Karpas-422 (cell line): ENCODE measurements at regions not wholly inside any gene's neighbourhood (a gene's known extent, or its start where the extent isn't known, plus 50 kb on each side); places are given as distances from the start of the nearest gene placed in this dataset.
"Not testable (repeated sequence)": the region's sequence is repeated elsewhere in the genome, so short reads cannot be mapped to it uniquely, and the experiment has no call there.

Experiments
- DNase-seq: peaks from one replicate; pipeline ENCODE4 v3.0.0-alpha.2; 2015
- H2AFZ ChIP-seq: fragments of 200-600 bp; sonication (generic); 2 replicates; pipeline ENCODE4 v1.6.1; 2014; ENCODE audit warnings: antibody characterized with exemption, low read length, mixed read lengths
- H3K27ac ChIP-seq: fragments of 200-600 bp; sonication (generic); 2 replicates; pipeline ENCODE4 v1.5.1; 2014; ENCODE audit warnings: mild to moderate bottlenecking, low read length, moderate library complexity
- H3K27me3 ChIP-seq: fragments of 200-600 bp; sonication (generic); 2 replicates; pipeline ENCODE4 v1.6.1; 2014; ENCODE audit warnings: low read length, mixed read lengths
- H3K36me3 ChIP-seq: fragments of 200-600 bp; sonication (generic); 2 replicates; pipeline ENCODE4 v1.6.1; 2014; ENCODE audit warnings: low read length, mixed read lengths; ENCODE audit not compliant: insufficient read depth
- H3K4me1 ChIP-seq: fragments of 200-600 bp; sonication (generic); 2 replicates; pipeline ENCODE4 v1.6.1; 2014; ENCODE audit warnings: mild to moderate bottlenecking, low read length, mixed read lengths
- H3K4me2 ChIP-seq: fragments of 200-600 bp; sonication (generic); 2 replicates; pipeline ENCODE4 v1.6.1; 2014; ENCODE audit warnings: low read length, low read depth, mild to moderate bottlenecking; ENCODE audit not compliant: poor library complexity, severe bottlenecking
- H3K4me3 ChIP-seq: fragments of 200-600 bp; sonication (generic); 2 replicates; pipeline ENCODE4 v1.5.1; 2014; ENCODE audit warnings: mild to moderate bottlenecking, antibody characterized with exemption, low read length, mixed read lengths
- H3K79me2 ChIP-seq: fragments of 200-600 bp; sonication (generic); 2 replicates; pipeline ENCODE4 v1.6.1; 2014; ENCODE audit warnings: mild to moderate bottlenecking, low read length, mixed read lengths
- H3K9ac ChIP-seq: fragments of 200-600 bp; sonication (generic); 2 replicates; pipeline ENCODE4 v1.6.0; 2014; ENCODE audit warnings: low read length
- H3K9me2 ChIP-seq: fragments of 200-600 bp; sonication (generic), shearing (Covaris generic); replicated peaks from 2 replicates; pipeline ENCODE4 v1.6.0; 2014; ENCODE audit warnings: mild to moderate bottlenecking, low read length, moderate library complexity; ENCODE audit not compliant: insufficient read depth
- H3K9me3 ChIP-seq: fragments of 300-700, 200-600 bp; sonication (generic); 2 replicates; pipeline ENCODE4 v1.6.1; 2014; ENCODE audit warnings: low read length, mixed read lengths
- H4K20me1 ChIP-seq: fragments of 200-600 bp; sonication (generic); 2 replicates; pipeline ENCODE4 v1.6.1; 2014; ENCODE audit warnings: mild to moderate bottlenecking, antibody characterized with exemption, low read length, low read depth; ENCODE audit not compliant: insufficient read depth

DNA sequence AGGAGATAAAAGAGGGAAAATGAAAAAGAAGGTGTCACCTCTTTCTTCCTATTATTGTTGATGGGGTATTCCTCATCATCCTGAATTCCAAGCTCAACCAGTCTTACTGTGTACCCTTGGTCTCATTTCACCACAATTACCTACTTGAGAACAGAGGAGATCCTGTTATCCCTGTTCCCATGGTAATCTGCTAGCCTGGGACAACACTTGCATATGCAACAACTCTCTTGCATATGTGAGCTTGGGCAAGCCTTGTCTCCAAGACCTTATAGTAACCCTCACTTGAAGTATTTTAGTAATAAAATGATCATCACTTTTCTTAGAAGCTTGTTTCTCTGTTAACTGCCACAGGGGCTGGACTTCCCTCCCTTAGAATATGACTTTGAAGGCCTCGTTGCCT, 253.7 kb downstream of the NAP1L3 start:
- Histone ChIP-seq H3K9ac (no peak overlapping the region), H2AFZ (no peak overlapping the region), H3K4me3 (no peak overlapping the region), H4K20me1 (no peaks in the 10 kb centered on the region), H3K4me2 (no peak overlapping the region), H3K36me3 (no peaks in the 10 kb centered on the region), H3K27ac (no peak overlapping the region), H3K4me1 (no peaks in the 10 kb centered on the region), H3K79me2 (no peaks in the 10 kb centered on the region), H3K9me3 (peaks cover 19% of the 10 kb centered on the region), H3K27me3 (no peaks in the 10 kb centered on the region), H3K9me2 (no peaks in the 10 kb centered on the region)
- no peak for DNase-seq

GRCh38 chrX:93404121-93404520, 269.3 kb downstream of the NAP1L3 start:
- peaks cover 29% of the 10 kb centered on the region for H3K9me3 ChIP-seq
- H3K4me2 ChIP-seq: no peak overlapping the region
- H3K4me3 ChIP-seq: no peak overlapping the region
- H4K20me1 ChIP-seq: no peaks in the 10 kb centered on the region
- no peak overlapping the region for H3K27ac ChIP-seq
- DNase-seq: no peak
- H2AFZ ChIP-seq: no peak overlapping the region
- no peaks in the 10 kb centered on the region for H3K9me2 ChIP-seq
- H3K9ac ChIP-seq: no peak overlapping the region
- no peaks in the 10 kb centered on the region for H3K4me1 ChIP-seq
- no peaks in the 10 kb centered on the region for H3K79me2 ChIP-seq
- no peaks in the 10 kb centered on the region for H3K36me3 ChIP-seq
- H3K27me3 ChIP-seq: no peaks in the 10 kb centered on the region

- DNase-seq: no peak
- no peaks in the 10 kb centered on the region for H3K79me2 ChIP-seq
- H3K27me3 ChIP-seq: no peaks in the 10 kb centered on the region
- no peaks in the 10 kb centered on the region for H3K4me1 ChIP-seq
- H3K4me3 ChIP-seq: no peak overlapping the region
- peaks cover 32% of the 10 kb centered on the region for H3K9me3 ChIP-seq
- no peak overlapping the region for H3K27ac ChIP-seq
- no peaks in the 10 kb centered on the region for H4K20me1 ChIP-seq
- no peak overlapping the region for H2AFZ ChIP-seq
- H3K36me3 ChIP-seq: no peaks in the 10 kb centered on the region
- H3K9me2 ChIP-seq: no peaks in the 10 kb centered on the region
- H3K4me2 ChIP-seq: no peak overlapping the region
- H3K9ac ChIP-seq: no peak overlapping the region
Observed at GRCh38 chrX:93354651-93355050, 318.7 kb downstream of the NAP1L3 start.

DNA sequence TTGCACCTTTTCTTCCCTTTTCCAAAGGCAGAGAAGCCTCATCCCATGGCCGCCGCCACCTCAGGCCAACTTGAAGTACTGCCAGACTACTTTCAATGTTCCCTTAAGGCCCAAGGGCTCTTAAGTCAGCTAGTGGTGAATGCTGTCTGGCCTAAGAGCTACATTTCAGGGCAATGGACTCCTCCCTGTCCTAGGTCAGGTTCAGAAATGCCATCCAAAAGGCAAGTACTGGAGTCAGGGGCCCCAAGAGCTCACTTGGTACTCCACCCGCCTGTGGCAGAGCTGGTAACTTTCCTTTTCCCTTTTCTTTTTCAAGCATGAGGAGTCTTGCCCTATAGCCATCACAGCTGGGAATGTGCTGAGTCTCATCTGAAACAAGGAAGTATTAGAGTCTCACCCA, 327.1 kb downstream of the NAP1L3 start:
- Histone ChIP-seq H2AFZ (no peak overlapping the region), H3K79me2 (no peaks in the 10 kb centered on the region), H3K9me2 (no peaks in the 10 kb centered on the region), H3K27me3 (no peaks in the 10 kb centered on the region), H3K36me3 (no peaks in the 10 kb centered on the region), H3K4me2 (no peak overlapping the region), H3K4me3 (no peak overlapping the region), H4K20me1 (no peaks in the 10 kb centered on the region), H3K27ac (no peak overlapping the region), H3K9ac (no peak overlapping the region), H3K9me3 (peaks cover 38% of the 10 kb centered on the region), H3K4me1 (no peaks in the 10 kb centered on the region)
- DNase-seq: no peak

GRCh38 chrX:93344287-93344686, 329.1 kb downstream of the NAP1L3 start:
- not testable (repeated sequence) for H3K4me3 ChIP-seq, H3K27ac ChIP-seq, DNase-seq, H3K27me3 ChIP-seq, H3K79me2 ChIP-seq, H3K9me2 ChIP-seq, H4K20me1 ChIP-seq, H3K9ac ChIP-seq, H3K4me1 ChIP-seq, H3K4me2 ChIP-seq, H2AFZ ChIP-seq, H3K36me3 ChIP-seq
- peaks cover 34% of the 10 kb centered on the region for H3K9me3 ChIP-seq

DNA sequence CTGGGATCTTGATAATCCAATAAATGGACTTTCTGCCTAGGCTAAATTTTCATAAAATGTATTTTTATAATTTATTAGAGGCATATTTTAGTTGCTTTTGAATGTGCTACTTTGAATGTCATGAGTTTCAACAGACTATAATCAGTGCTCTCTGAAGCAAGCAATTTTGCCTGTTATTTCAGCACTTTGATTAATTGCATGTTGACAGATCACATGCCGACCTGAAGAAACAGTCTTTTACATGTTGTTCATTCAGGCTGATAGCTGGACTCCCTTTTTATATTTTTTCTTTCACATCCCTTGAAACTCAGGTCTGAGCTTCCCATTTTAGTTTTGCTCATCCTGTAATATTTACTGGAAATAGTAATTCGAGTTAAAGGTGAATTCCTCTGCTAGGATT, 341.0 kb downstream of the NAP1L3 start:
- Histone ChIP-seq H3K4me3 (no peak overlapping the region), H3K79me2 (no peaks in the 10 kb centered on the region), H4K20me1 (no peaks in the 10 kb centered on the region), H3K9me3 (peaks cover 16% of the 10 kb centered on the region), H3K4me1 (no peaks in the 10 kb centered on the region), H3K9me2 (no peaks in the 10 kb centered on the region), H2AFZ (no peak overlapping the region), H3K4me2 (no peak overlapping the region), H3K9ac (no peak overlapping the region), H3K36me3 (no peaks in the 10 kb centered on the region), H3K27me3 (no peaks in the 10 kb centered on the region), H3K27ac (no peak overlapping the region)
- no peak for DNase-seq

DNA sequence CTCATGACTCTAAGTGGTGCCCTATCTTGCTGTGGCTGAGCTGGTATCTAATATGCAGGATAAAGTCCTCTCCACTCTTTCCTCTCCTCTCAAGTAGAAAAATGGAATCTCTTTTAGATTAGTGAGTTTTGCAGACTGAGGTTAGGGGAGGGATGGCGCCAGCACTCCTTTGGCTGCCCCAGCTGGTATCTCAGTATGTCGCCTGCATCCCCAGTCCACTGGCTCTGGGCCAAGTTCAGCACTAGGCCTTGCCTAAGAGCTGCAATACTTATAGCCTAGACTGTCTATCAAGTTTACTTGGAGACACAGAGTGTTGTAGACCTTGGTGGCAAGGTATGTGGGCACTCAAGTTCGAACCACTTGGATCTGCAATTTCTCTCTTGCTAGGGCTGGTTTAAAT, 351.3 kb downstream of the NAP1L3 start:
- H3K9me2 ChIP-seq: no peaks in the 10 kb centered on the region
- no peak for DNase-seq
- no peak overlapping the region for H2AFZ ChIP-seq
- H3K4me1 ChIP-seq: no peaks in the 10 kb centered on the region
- no peak overlapping the region for H3K9ac ChIP-seq
- no peak overlapping the region for H3K4me3 ChIP-seq
- H3K27ac ChIP-seq: no peak overlapping the region
- no peaks in the 10 kb centered on the region for H3K36me3 ChIP-seq
- H3K4me2 ChIP-seq: no peak overlapping the region
- no peaks in the 10 kb centered on the region for H3K79me2 ChIP-seq
- H3K9me3 ChIP-seq: peaks cover 28% of the 10 kb centered on the region
- no peaks in the 10 kb centered on the region for H3K27me3 ChIP-seq
- H4K20me1 ChIP-seq: no peaks in the 10 kb centered on the region

DNA sequence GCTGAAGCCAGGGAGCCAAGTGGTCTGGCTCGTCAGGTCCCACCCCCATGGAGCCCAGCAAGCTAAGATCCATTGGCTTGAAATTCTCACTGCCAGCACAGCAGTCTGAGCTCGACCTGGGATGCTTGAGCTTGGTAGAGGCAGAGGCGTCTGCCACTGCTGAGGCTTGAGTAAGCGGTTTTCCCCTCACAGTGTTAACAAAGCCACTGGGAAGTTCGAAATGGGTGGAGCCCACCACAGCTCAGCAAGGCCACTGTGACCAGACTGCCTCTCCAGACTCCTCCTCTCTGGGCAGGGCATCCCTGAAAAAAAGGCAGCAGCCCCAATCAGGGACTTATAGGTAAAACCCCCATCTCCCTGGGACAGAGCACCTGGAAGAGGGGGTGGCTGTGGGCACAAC, 353.8 kb downstream of the NAP1L3 start:
- Histone ChIP-seq H3K9me3 (peaks cover 20% of the 10 kb centered on the region), H2AFZ (no peak overlapping the region), H3K4me3 (no peak overlapping the region), H3K27ac (no peak overlapping the region), H4K20me1 (no peaks in the 10 kb centered on the region), H3K9me2 (no peaks in the 10 kb centered on the region), H3K4me1 (no peaks in the 10 kb centered on the region), H3K9ac (no peak overlapping the region), H3K27me3 (no peaks in the 10 kb centered on the region), H3K4me2 (no peak overlapping the region), H3K36me3 (no peaks in the 10 kb centered on the region), H3K79me2 (no peaks in the 10 kb centered on the region)
- DNase-seq: no peak
